Stomach (tissue), 4 donors: ENCODE measurements at regions not wholly inside any gene's neighbourhood (a gene's known extent, or its start where the extent isn't known, plus 50 kb on each side); places are given as distances from the start of the nearest gene placed in this dataset.

Experiments
- CTCF ChIP-seq, 7 experiments: fragments of 450-650 bp in 4 of 7; fragments of 200-600 bp in 3 of 7; sonication (generic) in 3 of 7; IDR thresholded peaks; one replicate each; pipeline ENCODE4 v1.5.1; 2016 to 2019; ENCODE audit warnings: antibody characterized with exemption in 7 of 7, control low read depth in 2 of 7, mild to moderate bottlenecking in 1 of 7
- EP300 ChIP-seq: sonication (generic); formaldehyde crosslinking; IDR thresholded peaks from one replicate; pipeline ENCODE4 v1.6.1; 2017; ENCODE audit warnings: antibody characterized with exemption
- POLR2A ChIP-seq, 4 donors: fragments of 450-650 bp; IDR thresholded peaks; one replicate each; pipeline ENCODE4 v1.6.1; 2016; ENCODE audit warnings: antibody characterized with exemption in 4 of 4, control low read depth in 2 of 4, mild to moderate bottlenecking in 1 of 4, moderate library complexity in 1 of 4
- POLR2AphosphoS5 ChIP-seq, 3 donors: sonication (generic); formaldehyde crosslinking; IDR thresholded peaks; one replicate each; pipeline ENCODE4 v1.6.1; 2016; ENCODE audit warnings: antibody characterized with exemption in 3 of 3

GRCh38 chr3:181633556-181633955 lies 78.2 kb upstream of the SOX2 start:
- TF ChIP-seq CTCF (IDR thresholded peaks at IDR 0.05): no peak
- TF ChIP-seq POLR2A (IDR thresholded peaks at IDR 0.05): no peak
- no peak for TF ChIP-seq POLR2AphosphoS5 (IDR thresholded peaks at IDR 0.05)
- TF ChIP-seq EP300: no peak
